Body of pancreas (tissue), 4 donors: ENCODE measurements at regions not wholly inside any gene's neighbourhood (a gene's known extent, or its start where the extent isn't known, plus 50 kb on each side); places are given as distances from the start of the nearest gene placed in this dataset.
"Not testable (repeated sequence)": the region's sequence is repeated elsewhere in the genome, so short reads cannot be mapped to it uniquely, and the experiment has no call there.

Source experiments
- CTCF ChIP-seq, 7 experiments: fragments of 450-650 bp in 4 of 7; fragments of 200-600 bp in 3 of 7; sonication (generic) in 3 of 7; IDR thresholded peaks; one replicate each; pipeline ENCODE4 v1.5.1; 2016 to 2019; ENCODE audit warnings: antibody characterized with exemption in 7 of 7
- POLR2A ChIP-seq, 3 donors: fragments of 450-650 bp; IDR thresholded peaks; one replicate each; pipeline ENCODE4 v1.6.1; 2016; ENCODE audit warnings: antibody characterized with exemption in 3 of 3, mild to moderate bottlenecking in 2 of 3

DNA sequence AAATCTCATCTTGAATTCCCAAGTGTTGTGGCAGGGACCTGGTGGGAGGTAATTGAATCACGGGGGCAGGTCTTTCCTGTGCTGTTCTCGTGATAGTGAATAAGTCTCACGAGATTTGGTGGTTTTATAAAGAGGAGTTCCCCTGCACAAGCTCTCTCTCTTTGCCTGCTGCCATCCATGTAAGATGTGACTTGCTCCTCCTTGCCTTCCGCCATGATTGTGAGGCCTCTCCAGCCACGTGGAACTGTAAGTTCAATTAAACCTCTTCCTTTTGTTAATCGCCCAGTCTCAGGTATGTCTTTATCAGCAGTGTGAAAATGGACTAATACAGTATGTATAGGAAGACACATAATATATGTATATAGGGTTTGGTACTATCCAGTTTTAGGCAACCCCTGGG, 270.6 kb upstream of the RNF32 start:
- not testable (repeated sequence) for TF ChIP-seq CTCF, POLR2A (IDR thresholded peaks at IDR 0.05)
